SK-N-SH (cell line): ENCODE measurements at regions not wholly inside any gene's neighbourhood (a gene's known extent, or its start where the extent isn't known, plus 50 kb on each side); places are given as distances from the start of the nearest gene placed in this dataset.

Experiments
- CTCF ChIP-seq: fragments of 200-600 bp; sonication (generic); IDR thresholded peaks from 2 replicates; pipeline ENCODE4 v1.6.1; 2017; ENCODE audit warnings: antibody characterized with exemption, mild to moderate bottlenecking, moderate library complexity
- MEF2A ChIP-seq: IDR thresholded peaks from 2 replicates; pipeline ENCODE4 v1.4.0; 2012; ENCODE audit warnings: low read depth, borderline replicate concordance
- POLR2AphosphoS5 ChIP-seq: IDR thresholded peaks from 2 replicates; pipeline ENCODE4 v1.6.1; 2012; ENCODE audit warnings: low read depth, low read length
- RFX5 ChIP-seq: IDR thresholded peaks from 2 replicates; pipeline ENCODE4 v1.6.1; 2012; ENCODE audit warnings: mild to moderate bottlenecking, improper control_type of control experiment, low read length
- USF2 ChIP-seq: fragments of 150-350 bp; IDR thresholded peaks from 2 replicates; pipeline ENCODE4 v1.6.1; 2017; ENCODE audit warnings: antibody characterized with exemption, low read length, low read depth, borderline replicate concordance

DNA sequence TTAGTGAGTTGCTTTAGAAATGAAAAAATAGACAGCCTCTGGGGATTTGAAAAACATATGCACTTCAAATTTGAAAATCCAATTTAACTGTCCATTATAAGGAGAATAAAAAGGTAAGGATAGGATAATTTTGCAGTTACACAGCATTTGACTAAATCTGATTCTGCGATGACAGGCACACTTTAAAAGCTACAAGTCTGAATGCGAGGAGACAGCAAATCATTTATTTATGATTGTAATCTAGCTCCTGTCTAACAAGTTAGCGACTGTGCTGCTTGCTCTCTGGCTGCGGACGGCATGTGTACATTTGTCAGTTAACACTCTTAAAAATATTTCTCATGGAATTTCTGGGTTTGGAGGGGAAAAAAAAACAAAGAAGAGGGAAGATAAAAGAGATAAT, 514.8 kb downstream of the MN1 start:
- TF ChIP-seq RFX5 (no peak), POLR2AphosphoS5 (no peak), CTCF (no peak), MEF2A (no peak), USF2 (no peak)
